ENCODE measurements at regions not wholly inside any gene's neighbourhood (a gene's known extent, or its start where the extent isn't known, plus 50 kb on each side); places are given as distances from the start of the nearest gene placed in this dataset.

DNA sequence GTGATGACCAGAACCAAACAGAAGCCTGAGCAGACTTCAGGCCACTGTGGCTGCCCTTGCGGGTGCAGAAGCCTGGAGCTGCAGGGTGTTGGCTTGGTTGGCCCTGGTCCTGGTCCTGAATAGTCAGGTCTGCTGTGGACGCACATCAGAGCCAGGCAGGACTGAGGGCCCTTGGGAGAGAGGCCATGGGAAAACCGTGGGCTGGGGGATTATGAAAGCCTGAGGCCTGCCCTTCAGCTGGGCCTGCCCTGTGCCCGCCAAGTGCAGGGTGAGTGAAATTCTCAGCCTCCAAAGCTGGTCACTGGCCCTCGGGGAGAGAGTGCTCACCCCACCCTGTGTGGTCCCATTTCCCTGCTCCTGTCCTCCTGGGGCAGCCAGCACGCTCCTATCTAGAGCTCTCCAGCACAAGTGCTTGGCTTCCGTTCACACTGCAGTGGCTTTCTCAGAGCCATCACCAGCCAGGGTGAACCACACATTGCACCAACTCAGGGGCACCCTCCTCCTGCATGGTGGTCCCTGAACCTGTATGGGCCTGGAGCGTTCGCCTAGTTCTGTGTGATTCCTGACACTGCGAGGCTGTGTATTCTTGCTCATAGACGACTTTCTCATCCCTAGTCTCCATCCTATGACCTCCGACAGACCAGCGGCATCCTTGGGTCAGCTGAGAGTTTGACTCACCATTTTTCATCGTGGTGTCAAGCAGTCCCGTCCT, 146.1 kb downstream of the TTLL2 start:
- H3K4me3 ChIP-seq (ENCODE audit: extremely low read depth, insufficient read depth, low read length, poor library complexity, severe bottlenecking): no peak overlapping the region
- peaks cover 16% of the 10 kb centered on the region for H3K4me1 ChIP-seq (ENCODE audit: control insufficient read depth, insufficient read depth, low read length, poor library complexity, severe bottlenecking)
- H3K27ac ChIP-seq (ENCODE audit: low read depth, low read length, severe bottlenecking): no peak overlapping the region
- H3K9me3 ChIP-seq (ENCODE audit: control insufficient read depth, low read length): no peaks in the 10 kb centered on the region
- no peaks in the 10 kb centered on the region for H3K36me3 ChIP-seq (ENCODE audit: control insufficient read depth, insufficient read depth, low read length)
- 87 to 93% methylated on average over 14 to 15 of the region's 15 CpGs for WGBS, 2 experiments (ENCODE audit: insufficient coverage in 2 of 2)

DNA sequence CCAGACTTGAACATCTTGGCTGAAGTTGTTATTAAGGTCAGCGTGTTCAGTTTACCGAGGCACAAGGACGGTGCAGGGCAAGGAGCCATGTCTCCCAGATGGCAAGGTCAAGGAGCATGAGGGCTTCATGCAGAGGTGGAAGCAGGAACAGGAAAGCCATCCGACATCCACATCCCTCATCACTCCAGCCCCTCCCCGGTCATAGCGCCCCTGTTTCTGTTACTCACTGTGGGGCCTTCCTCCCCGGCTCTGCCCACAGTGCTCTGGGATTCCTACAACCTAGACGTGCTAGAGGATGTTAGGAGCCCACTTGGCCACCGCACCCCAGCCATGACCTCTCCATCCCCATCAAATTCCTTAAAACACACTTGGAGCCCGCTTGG, 146.7 kb downstream of the TTLL2 start:
- no peaks in the 10 kb centered on the region for H3K36me3 ChIP-seq (ENCODE audit: control insufficient read depth, insufficient read depth, low read length)
- no peak overlapping the region for H3K27ac ChIP-seq (ENCODE audit: low read depth, low read length, severe bottlenecking)
- 94 to 100% methylated on average over 6 to 10 of the region's 10 CpGs for WGBS, 2 experiments (ENCODE audit: insufficient coverage in 2 of 2)
- no peaks in the 10 kb centered on the region for H3K9me3 ChIP-seq (ENCODE audit: control insufficient read depth, low read length)
- peaks cover 16% of the 10 kb centered on the region for H3K4me1 ChIP-seq (ENCODE audit: control insufficient read depth, insufficient read depth, low read length, poor library complexity, severe bottlenecking)
- no peak overlapping the region for H3K4me3 ChIP-seq (ENCODE audit: extremely low read depth, insufficient read depth, low read length, poor library complexity, severe bottlenecking)

DNA sequence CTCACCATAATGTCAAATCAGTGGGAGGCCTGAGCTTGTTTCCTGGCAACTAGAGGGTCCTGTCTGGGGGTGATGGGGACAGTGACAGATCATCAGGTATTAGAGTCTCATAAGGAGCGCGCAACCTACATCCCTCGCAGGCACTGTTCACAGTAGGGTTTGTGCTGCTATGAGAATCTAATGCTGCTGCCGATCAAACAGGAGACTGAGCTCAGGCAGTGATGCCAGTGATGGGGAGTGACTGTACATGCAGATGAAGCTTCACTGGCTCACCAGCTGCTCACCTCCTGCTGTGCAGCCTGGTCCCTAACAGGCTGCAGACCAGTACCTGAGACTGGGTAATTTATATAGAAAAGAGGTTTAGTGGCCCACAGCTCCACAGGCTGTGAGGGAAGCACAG, 147.3 kb downstream of the TTLL2 start:
- Histone ChIP-seq H3K4me1 (ENCODE audit: control insufficient read depth, insufficient read depth, low read length, poor library complexity, severe bottlenecking) (peaks cover 16% of the 10 kb centered on the region), H3K9me3 (ENCODE audit: control insufficient read depth, low read length) (no peaks in the 10 kb centered on the region), H3K36me3 (ENCODE audit: control insufficient read depth, insufficient read depth, low read length) (no peaks in the 10 kb centered on the region), H3K4me3 (ENCODE audit: extremely low read depth, insufficient read depth, low read length, poor library complexity, severe bottlenecking) (no peak overlapping the region), H3K27ac (ENCODE audit: low read depth, low read length, severe bottlenecking) (no peak overlapping the region)
- WGBS, 2 experiments (ENCODE audit: insufficient coverage in 2 of 2): 84 to 95% methylated on average over 4 of the region's 4 CpGs

DNA sequence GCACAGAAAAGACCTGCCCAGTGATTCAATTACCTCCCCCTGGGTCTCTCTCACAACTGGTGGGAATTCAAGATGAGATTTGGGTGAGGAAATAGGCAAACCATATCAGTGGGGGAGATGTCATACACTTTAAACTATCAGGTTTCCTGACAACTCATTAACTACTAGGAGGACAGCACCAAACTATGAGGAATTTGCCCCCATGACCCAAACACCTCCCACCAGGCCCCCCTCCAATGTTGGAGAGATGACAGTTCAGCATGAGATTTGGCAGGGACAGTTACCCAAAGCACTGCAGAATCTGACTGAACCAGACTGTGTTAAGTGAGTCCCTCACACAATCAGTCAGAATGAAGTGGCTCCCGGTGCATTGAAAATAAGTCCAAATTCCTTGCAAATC, 148.0 kb downstream of the TTLL2 start:
- Histone ChIP-seq H3K9me3 (ENCODE audit: control insufficient read depth, low read length) (no peaks in the 10 kb centered on the region), H3K27ac (ENCODE audit: low read depth, low read length, severe bottlenecking) (no peak overlapping the region), H3K4me1 (ENCODE audit: control insufficient read depth, insufficient read depth, low read length, poor library complexity, severe bottlenecking) (peaks cover 16% of the 10 kb centered on the region), H3K36me3 (ENCODE audit: control insufficient read depth, insufficient read depth, low read length) (no peaks in the 10 kb centered on the region), H3K4me3 (ENCODE audit: extremely low read depth, insufficient read depth, low read length, poor library complexity, severe bottlenecking) (no peak overlapping the region)
- WGBS, 2 experiments (ENCODE audit: insufficient coverage in 2 of 2): 67% methylated on average over 1 of the region's 1 CpG; no CpG with 5 or more reads in 1 of the 2 experiments

DNA sequence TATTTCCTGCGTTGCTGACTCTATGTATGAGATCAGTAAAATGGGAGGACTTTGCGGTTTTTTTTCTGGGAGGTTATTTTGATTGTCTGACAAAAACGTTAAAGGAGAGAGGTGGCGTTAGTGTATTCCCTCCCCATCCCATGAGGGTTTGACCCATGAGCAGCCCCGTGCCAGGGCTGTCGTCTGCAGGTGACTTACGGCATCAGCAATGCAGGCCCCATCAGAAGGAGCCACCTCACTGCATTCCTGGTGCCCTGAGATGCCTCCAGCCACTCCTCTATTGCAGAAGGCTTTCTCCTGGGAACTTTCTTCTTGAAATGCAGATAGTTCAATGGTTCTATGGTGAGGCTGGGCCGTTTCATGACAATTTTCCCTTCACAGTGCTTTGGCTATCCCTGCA, 149.3 kb downstream of the TTLL2 start:
- Histone ChIP-seq H3K27ac (ENCODE audit: low read depth, low read length, severe bottlenecking) (no peak overlapping the region), H3K9me3 (ENCODE audit: control insufficient read depth, low read length) (no peaks in the 10 kb centered on the region), H3K4me1 (ENCODE audit: control insufficient read depth, insufficient read depth, low read length, poor library complexity, severe bottlenecking) (peaks cover 10% of the 10 kb centered on the region), H3K4me3 (ENCODE audit: extremely low read depth, insufficient read depth, low read length, poor library complexity, severe bottlenecking) (no peak overlapping the region), H3K36me3 (ENCODE audit: control insufficient read depth, insufficient read depth, low read length) (no peaks in the 10 kb centered on the region)
- WGBS, 2 experiments (ENCODE audit: insufficient coverage in 2 of 2): 79 to 82% methylated on average over 6 to 8 of the region's 8 CpGs

DNA sequence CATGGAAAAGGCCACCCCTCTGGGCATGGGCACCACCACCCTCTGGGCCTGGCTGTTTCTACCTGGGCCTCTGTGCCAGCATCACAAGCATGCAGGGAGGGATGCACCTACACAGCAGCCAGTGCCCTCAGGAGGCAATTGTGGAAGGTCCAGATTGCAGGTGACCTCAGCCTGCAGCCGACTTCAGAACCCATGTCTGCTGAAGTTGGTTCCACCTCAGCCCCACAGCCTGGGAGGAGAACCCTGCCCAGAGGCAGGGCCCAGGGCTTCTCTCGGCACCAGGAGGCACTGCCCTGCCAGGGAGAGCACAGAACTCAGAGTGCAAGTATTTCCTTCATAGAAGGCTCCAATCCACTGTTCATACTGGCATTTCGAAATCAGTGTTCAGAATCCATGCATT, 149.8 kb downstream of the TTLL2 start:
- 95 to 100% methylated on average over 2 of the region's 3 CpGs for WGBS, 2 experiments (ENCODE audit: insufficient coverage in 2 of 2)
- Histone ChIP-seq H3K4me3 (ENCODE audit: extremely low read depth, insufficient read depth, low read length, poor library complexity, severe bottlenecking) (no peak overlapping the region), H3K9me3 (ENCODE audit: control insufficient read depth, low read length) (no peaks in the 10 kb centered on the region), H3K4me1 (ENCODE audit: control insufficient read depth, insufficient read depth, low read length, poor library complexity, severe bottlenecking) (peaks cover 10% of the 10 kb centered on the region), H3K27ac (ENCODE audit: low read depth, low read length, severe bottlenecking) (no peak overlapping the region), H3K36me3 (ENCODE audit: control insufficient read depth, insufficient read depth, low read length) (no peaks in the 10 kb centered on the region)

DNA sequence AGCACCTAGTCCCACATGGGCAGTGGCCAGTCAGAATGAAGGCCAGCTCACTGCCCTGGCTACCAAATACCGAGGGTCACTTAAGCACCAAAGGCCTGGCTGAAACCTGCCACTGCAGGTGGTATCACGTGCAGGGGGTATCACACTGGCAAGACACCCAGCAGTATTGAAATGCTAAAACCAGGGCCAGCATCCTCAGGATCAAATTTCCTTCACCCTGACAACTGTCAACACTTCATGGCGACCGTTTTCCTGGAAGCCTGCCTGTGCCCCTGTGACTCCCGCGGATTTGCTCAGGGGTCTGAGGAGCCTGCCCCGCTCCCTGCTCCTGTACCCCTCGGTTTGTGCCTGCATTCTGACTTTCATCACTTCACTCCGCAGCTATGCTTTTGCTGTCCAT, 151.1 kb downstream of the TTLL2 start:
- 11 to 19% methylated on average over 5 to 8 of the region's 9 CpGs for WGBS, 2 experiments (ENCODE audit: insufficient coverage in 2 of 2)
- H3K4me3 ChIP-seq (ENCODE audit: extremely low read depth, insufficient read depth, low read length, poor library complexity, severe bottlenecking): no peak overlapping the region
- no peaks in the 10 kb centered on the region for H3K36me3 ChIP-seq (ENCODE audit: control insufficient read depth, insufficient read depth, low read length)

DNA sequence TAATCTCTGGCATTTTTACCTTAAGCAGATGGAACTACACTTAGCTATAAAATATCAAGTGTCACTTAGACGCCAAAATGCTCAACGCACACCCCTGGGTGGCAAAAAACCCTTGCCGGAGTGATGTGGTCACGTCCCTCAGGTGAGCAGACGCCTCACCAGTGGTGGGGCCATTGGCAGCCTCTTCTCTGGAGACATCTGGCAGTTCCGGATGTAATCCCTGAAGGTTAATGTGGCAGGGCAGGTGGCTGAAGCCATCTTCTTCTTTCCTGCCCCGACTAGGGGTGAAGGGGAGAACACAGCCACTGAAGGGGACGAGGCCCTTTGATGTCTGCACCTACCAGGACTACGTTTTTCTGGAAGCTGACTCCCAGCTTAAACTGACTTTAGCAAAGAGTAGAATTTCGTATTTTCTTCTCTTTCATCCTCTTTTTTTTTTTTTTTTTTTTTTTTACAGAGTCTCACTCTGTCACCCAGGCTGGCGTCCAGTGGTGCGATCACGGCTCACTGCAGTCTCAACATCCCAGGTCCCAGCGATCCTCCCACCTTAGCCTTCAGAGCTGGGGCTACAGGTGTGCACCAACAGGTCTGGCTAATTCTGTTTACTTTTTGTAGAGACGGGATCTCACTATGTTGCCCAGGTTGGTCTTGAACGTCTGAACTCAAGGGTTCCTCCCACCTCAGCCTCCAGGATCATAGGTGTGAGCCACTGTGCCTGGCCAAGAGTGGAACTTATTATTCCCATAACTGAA, 152.1 kb downstream of the TTLL2 start:
- H3K27ac ChIP-seq (ENCODE audit: low read depth, low read length, severe bottlenecking): no peak overlapping the region
- no peaks in the 10 kb centered on the region for H3K9me3 ChIP-seq (ENCODE audit: control insufficient read depth, low read length)
- no peak overlapping the region for H3K4me3 ChIP-seq (ENCODE audit: extremely low read depth, insufficient read depth, low read length, poor library complexity, severe bottlenecking)
- peaks cover 16% of the 10 kb centered on the region for H3K4me1 ChIP-seq (ENCODE audit: control insufficient read depth, insufficient read depth, low read length, poor library complexity, severe bottlenecking)
- WGBS, 2 experiments (ENCODE audit: insufficient coverage in 2 of 2): 90% methylated on average over 13 to 16 of the region's 16 CpGs
- no peaks in the 10 kb centered on the region for H3K36me3 ChIP-seq (ENCODE audit: control insufficient read depth, insufficient read depth, low read length)

More for the DNA sequence above, 151.1 kb downstream of the TTLL2 start:
- peaks cover 16% of the 10 kb centered on the region for H3K4me1 ChIP-seq (ENCODE audit: control insufficient read depth, insufficient read depth, low read length, poor library complexity, severe bottlenecking)
- H3K9me3 ChIP-seq (ENCODE audit: control insufficient read depth, low read length): no peaks in the 10 kb centered on the region
- H3K27ac ChIP-seq (ENCODE audit: low read depth, low read length, severe bottlenecking): no peak overlapping the region

DNA sequence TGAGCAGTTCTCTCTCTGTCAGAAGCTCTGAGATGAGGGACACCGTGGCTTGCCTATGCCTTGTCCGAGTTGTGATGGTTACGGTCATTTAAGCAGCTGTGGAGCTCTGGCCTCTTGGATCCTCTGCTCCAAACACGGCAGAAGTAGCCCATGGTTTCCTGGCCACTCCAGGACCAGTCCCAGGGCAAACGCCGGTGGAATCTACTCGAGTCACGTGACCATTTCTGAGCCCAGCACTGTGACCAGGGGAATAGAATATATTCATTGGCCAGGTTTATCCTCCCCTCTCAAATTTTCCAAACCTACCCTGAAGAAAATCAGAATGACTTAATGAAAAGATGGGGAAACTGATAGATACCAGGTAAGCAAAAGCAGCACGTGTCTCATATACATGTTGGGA, 152.8 kb downstream of the TTLL2 start:
- H3K9me3 ChIP-seq (ENCODE audit: control insufficient read depth, low read length): no peaks in the 10 kb centered on the region
- H3K27ac ChIP-seq (ENCODE audit: low read depth, low read length, severe bottlenecking): no peak overlapping the region
- H3K4me1 ChIP-seq (ENCODE audit: control insufficient read depth, insufficient read depth, low read length, poor library complexity, severe bottlenecking): peaks cover 16% of the 10 kb centered on the region
- no peak overlapping the region for H3K4me3 ChIP-seq (ENCODE audit: extremely low read depth, insufficient read depth, low read length, poor library complexity, severe bottlenecking)
- H3K36me3 ChIP-seq (ENCODE audit: control insufficient read depth, insufficient read depth, low read length): no peaks in the 10 kb centered on the region
- 86 to 92% methylated on average over 5 of the region's 9 CpGs for WGBS, 2 experiments (ENCODE audit: insufficient coverage in 2 of 2)

DNA sequence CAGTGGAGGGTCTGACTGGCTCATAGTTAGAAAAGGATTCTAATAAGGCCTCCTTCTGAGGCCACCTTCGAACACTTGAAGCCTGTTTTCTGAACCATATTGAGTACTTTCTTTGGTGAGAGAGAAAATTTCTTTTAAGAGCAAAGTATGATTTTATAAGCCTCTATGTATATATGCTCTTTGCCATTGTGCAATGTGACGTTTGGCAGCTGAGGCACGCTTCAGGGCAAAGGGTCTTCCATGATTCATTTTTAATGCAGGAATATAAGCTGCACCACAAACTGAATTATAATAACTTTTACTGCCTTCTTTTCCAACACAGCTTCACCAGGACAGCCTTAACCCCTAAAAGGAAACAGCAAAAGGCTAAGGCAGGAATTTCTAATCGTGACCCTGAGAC, 154.4 kb downstream of the TTLL2 start:
- Histone ChIP-seq H3K27ac (ENCODE audit: low read depth, low read length, severe bottlenecking) (no peak overlapping the region), H3K4me1 (ENCODE audit: control insufficient read depth, insufficient read depth, low read length, poor library complexity, severe bottlenecking) (peaks cover 8% of the 10 kb centered on the region), H3K36me3 (ENCODE audit: control insufficient read depth, insufficient read depth, low read length) (no peaks in the 10 kb centered on the region), H3K9me3 (ENCODE audit: control insufficient read depth, low read length) (no peaks in the 10 kb centered on the region), H3K4me3 (ENCODE audit: extremely low read depth, insufficient read depth, low read length, poor library complexity, severe bottlenecking) (no peak overlapping the region)
- 92 to 97% methylated on average over 1 to 4 of the region's 4 CpGs for WGBS, 2 experiments (ENCODE audit: insufficient coverage in 2 of 2)

Measured in mesodermal cell (in vitro differentiated cells).